NAMALWA (cell line): ENCODE measurements at regions not wholly inside any gene's neighbourhood (a gene's known extent, or its start where the extent isn't known, plus 50 kb on each side); places are given as distances from the start of the nearest gene placed in this dataset.
A peak's percentile ranks its signal among the peaks of the same experiment; 100 is the strongest.
"Not testable (repeated sequence)": the region's sequence is repeated elsewhere in the genome, so short reads cannot be mapped to it uniquely, and the experiment has no call there.

Source experiments
- DNase-seq: peaks from one replicate; pipeline ENCODE4 v3.0.0-alpha.2; 2015; ENCODE audit warnings: low spot score

DNA sequence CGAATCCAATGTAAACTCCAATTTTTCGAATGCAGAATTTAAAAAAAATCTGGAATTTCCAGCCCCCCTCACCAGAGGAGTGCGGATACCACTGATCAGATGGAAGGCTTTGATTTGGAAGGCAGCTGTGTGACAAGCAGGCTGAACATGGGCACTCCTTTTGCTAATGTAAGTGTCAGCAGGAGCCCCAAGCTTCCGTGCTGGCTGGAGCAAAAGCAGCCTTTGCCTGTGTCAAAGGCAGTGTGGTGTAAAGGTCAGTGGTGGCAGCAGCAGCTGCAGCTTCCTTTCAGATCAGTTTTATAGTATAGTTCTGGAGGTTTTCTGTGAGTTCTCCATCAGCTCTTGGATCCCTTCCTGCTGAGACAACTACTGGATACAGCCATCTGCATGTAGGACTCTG lies 259.9 kb downstream of the CTH start:
- no peak for DNase-seq

- no peak for DNase-seq
These were observed 261.4 kb downstream of the CTH start for GRCh38 chr1:70672442-70672888.

- no peak for DNase-seq
These were observed 264.0 kb downstream of the CTH start for GRCh38 chr1:70674941-70675685.

- peak; percentile 17 for DNase-seq
These were observed 264.7 kb downstream of the CTH start for GRCh38 chr1:70675737-70676156.

GRCh38 chr1:70685300-70686286 lies 274.5 kb downstream of the CTH start:
- peak; percentile 72 for DNase-seq

GRCh38 chr1:70688580-70688979 lies 277.5 kb downstream of the CTH start:
- no peak for DNase-seq

DNA sequence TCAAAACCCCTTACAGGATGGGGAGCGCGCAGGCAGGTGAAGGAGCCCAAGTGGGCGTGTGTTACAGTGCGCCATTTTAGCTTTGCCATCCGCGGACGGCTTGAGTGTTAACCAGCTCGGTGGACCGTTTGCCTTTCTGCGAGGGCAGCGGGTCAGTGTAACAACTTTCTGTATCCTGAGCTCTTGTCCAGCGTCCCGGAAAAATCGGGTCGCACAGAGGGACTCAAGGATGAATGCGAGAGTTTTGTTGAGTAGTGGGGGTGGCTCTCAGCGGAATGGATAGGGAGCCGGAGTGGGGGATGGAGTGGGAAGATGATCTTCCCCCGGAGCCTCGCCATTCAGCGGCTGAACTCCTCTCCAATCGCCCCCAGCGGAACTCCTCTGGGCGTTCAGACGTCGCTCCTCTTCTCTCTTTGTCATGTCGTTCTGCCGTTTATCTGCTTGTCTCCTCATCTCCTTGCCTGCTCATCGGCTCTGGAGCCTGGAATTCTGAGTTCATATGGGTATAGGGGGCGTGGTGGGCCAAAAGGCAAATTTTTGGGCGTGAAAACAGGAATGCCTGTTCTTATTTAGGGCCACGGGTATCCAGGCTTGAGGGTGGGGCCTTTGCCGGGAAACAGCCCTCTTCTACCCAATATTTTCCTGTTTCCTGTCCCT lies 295.4 kb downstream of the CTH start:
- no peak for DNase-seq

DNA sequence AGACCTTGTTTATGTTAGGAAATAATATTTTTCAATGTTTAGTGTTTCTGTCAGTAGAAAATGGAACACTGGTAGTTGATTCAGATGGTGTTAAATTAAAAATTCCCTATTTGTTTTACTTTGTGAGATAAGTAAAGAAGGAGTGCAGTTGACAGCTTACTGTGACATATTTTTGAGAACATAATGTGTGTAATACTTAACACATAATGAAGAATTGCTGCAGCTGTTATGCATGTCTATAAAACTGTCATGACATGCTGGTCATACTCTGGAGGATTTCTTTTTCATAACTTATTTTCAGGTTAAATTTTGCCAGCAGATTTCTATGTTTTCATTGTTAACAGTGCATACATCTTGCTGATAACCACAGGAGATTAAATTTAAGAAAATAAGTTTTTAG lies 296.1 kb downstream of the CTH start:
- no peak for DNase-seq

DNA sequence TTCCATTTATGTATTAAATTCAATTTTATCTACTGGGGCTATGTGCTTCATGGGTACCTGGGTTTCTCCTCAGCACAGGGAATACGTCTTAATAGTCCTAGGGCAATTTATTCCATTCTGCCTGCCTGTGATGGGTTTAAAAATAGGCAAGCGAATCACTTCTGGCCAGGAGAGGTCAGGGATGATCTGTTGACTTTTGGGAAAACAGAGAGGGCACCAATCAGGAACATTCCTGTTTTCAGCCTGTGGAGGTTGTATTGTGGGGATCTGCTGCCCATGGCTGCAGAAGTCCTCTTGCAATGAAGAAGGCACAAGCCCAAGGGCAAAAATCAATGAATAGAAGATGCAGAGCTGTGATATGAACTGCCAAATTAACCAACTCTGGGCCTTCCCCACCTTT lies 303.1 kb downstream of the CTH start:
- DNase-seq: no peak

GRCh38 chr1:70717211-70717610 lies 306.1 kb downstream of the CTH start:
- DNase-seq: no peak

GRCh38 chr1:70717656-70718055 lies 306.6 kb downstream of the CTH start:
- DNase-seq: no peak

- no peak for DNase-seq
These were observed 307.1 kb downstream of the CTH start for GRCh38 chr1:70718086-70718630.

GRCh38 chr1:70719154-70719553 lies 308.1 kb downstream of the CTH start:
- no peak for DNase-seq

- no peak for DNase-seq
These were observed 309.0 kb downstream of the CTH start for GRCh38 chr1:70720109-70720508.

DNA sequence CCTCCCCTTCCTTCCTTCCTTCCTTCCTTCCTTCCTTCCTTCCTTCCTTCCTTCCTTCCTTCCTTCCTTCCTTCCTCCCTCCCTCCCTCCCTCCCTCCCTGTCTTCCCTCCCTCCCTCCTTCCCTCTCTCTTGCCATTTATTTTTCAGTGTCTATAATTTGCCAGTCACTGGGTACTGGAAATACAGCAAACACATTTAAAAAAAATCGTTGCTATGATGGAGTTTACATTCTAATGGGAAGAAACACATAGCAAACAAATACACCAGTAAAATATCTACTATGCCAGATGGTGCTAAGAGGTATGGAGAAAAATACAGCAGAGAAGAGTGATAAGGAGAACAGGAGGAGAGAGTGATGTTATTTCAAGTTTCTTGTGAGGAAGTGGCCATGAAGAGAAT lies 309.5 kb downstream of the CTH start:
- no peak for DNase-seq

DNA sequence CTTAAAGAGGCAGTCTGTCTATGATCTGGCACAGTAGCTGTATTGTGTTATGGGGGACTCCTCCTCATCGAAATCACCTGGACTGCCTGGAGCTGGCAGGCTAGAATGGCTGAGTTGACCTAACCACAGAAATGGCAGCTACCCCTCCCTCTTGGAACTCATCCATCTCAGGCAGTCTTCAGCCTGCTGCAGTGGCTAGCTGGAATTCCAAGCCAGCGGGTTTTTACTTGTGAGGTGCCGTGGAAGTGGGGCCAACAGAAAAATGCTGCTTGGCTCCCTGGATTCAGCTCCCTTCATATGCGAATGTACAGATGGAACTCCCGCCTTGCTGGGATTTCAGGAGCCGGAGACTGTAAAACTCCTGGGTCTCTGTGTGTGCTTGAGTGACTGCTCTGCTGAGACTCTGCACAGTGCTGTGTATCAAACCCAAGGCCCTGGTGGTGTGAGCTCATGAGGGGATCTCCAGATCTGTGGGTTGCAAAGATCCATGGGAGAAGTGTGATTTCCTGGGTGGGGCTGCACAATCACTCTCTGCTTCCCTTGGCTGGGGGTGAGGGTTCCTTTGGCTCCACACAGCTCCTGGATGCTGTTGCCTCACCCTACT lies 316.9 kb downstream of the CTH start:
- DNase-seq: no peak

GRCh38 chr1:70736518-70736917 lies 311.1 kb downstream of the PTGER3 start:
- not testable (repeated sequence) for DNase-seq

GRCh38 chr1:70737125-70737524 lies 310.5 kb downstream of the PTGER3 start:
- no peak for DNase-seq

DNA sequence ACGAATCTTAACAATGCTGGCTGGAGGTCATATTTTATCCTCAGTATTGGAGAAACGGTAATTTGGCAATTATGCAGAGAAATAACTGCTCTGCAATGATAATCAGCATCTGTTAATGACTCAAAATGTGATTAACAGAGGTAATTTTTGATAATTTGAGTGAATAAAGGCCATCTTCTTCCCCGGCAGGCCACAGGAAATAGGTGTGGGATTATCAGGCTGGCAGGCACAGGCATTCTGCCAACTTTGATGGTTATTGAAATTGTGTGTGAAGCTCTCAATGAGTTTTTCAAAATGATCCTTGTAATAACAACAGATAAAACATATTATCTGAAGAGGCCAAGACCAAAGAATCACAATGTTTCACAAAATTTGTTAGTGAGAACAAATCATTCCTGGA lies 309.0 kb downstream of the PTGER3 start:
- DNase-seq: no peak

- peak; percentile 47 for DNase-seq
These were observed 302.4 kb downstream of the PTGER3 start for GRCh38 chr1:70745199-70745598.

DNA sequence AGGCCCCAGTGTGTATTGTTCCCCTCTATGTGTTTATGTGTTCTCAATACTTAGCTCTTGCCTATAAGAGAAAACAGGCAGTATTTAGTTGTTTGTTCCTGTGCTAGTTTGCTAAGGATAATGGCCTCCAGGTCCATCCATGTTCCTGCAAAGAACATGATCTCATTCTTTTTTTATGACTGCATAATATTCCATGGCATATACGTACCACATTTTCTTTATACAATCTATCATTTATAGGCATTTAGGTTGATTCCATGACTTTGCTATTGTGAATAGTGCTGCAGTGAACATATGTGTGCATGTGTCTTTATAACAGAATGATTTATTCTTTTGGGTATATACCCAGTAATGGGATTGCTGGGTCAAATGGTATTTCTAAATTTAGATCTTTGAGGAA lies 301.6 kb downstream of the PTGER3 start:
- DNase-seq: not testable (repeated sequence)

- not testable (repeated sequence) for DNase-seq
These were observed 300.5 kb downstream of the PTGER3 start for GRCh38 chr1:70747123-70747522.
